GM19043 (cell line): ENCODE measurements at regions not wholly inside any gene's neighbourhood (a gene's known extent, or its start where the extent isn't known, plus 50 kb on each side); places are given as distances from the start of the nearest gene placed in this dataset.
"Not testable (repeated sequence)": the region's sequence is repeated elsewhere in the genome, so short reads cannot be mapped to it uniquely, and the experiment has no call there.

Experiments
- ATAC-seq: cut with Tn5 transposase; IDR thresholded peaks from one replicate; pipeline ENCODE4 v1.9.1; 2021; ENCODE audit warnings: low read depth; ENCODE audit not compliant: unreplicated experiment

GRCh38 chr17:30713805-30714204, 110.7 kb downstream of the CRLF3 start:
- ATAC-seq = not testable (repeated sequence)

DNA sequence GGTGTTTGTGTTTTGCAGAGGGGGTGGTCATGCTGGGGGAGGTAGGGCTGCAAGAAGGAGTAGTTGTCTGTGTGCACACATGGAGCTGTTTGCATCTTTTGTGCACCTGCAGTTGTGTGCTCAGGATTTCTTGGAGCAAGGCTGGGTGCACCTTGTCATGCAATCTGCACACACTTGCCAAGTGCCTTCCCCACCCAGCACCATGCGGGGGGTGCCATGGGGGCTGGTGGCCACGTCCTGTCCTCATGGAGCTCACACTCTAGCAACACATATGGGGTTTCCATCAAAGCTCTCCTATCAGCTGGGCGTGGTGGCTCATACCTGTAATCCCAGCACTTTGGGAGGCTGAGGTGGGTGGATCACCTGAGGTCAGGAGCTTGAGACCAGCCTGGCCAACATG, 111.6 kb downstream of the CRLF3 start:
- ATAC-seq = not testable (repeated sequence)

- not testable (repeated sequence) for ATAC-seq
Measured at GRCh38 chr17:30711626-30712507, 112.6 kb downstream of the CRLF3 start.

DNA sequence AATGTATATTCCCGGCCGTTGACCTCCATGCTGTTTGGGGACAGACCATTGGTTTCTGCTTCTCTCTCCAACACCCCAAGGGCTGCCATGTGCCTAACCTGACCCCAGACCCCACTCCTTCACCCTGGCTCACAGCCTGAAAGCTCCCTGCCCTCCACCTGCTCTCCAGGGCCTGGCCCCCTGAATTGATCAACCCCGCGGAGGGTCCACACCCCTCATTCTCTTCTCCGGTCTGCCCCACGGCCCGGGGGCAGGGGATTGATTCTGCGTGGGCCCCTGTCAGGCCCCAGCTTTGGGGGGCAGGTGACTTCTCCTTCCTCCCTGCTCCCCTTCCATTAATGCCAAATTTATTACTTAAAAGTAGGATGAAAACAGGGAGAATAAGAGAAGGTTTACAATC, 113.3 kb downstream of the CRLF3 start:
- ATAC-seq = not testable (repeated sequence)

DNA sequence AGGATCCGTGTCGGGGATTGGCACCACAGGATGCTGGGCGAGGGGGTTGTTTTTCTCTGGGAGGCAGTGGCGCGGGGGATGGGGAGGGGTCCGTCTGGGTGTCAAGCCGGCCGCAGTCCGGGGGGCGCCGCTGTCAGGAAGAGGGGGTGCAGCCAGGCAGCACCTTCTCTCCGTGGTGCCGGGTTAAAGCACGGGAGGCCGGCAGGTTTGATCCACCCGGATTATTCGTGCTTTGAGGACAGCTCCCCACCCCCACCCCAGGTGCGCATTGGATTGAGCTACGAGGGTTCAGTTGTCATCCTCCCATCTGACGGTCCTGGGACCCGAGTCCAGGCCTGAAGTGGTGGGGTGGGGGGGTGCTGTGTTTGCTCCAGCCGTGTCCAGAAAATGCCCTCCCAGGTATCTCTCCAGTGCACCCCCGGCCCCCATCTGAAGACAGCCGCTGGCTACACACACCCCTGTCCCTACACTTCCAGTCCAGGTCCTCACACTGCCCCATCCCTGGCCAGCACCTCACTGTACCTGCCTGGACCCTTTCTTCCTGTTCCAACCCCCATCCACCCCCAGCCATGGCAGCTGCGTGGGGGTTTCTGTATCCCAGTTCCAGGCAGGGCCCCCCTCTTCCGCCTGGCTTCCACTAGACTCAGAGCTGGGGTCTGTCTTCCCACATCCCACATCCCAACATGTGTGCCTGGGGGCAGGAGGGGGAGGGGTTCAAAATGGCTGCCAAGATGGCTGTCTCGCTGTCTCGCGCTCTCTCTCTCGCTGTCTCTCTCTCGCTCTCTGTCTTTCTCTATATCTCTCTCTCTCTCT, 114.0 kb downstream of the CRLF3 start:
- ATAC-seq = not testable (repeated sequence)

- not testable (repeated sequence) for ATAC-seq
Measured at GRCh38 chr17:30709561-30710275, 114.8 kb downstream of the CRLF3 start.

DNA sequence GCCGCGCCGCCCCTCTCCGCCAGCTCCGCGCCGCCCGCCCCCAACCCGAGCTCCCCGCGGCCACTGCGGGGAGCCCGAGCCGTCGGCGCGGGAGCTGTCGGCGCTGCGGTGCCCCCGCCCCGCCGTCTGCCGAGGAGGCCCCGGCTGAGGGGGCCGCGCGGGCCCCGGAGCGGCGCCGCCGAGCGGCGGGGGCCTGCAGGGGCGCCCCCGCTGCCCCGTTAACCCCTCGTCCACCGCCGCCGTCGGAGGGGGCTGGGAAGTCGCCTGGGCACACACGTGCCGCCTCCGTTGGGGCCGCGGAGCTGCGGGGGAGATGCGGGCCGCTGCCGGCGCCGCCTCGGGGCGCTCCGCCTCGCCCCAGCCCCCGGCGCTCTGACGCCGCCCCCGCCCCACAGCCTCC, 115.4 kb downstream of the CRLF3 start:
- ATAC-seq = not testable (repeated sequence)

GRCh38 chr17:30708241-30709078, 116.0 kb downstream of the CRLF3 start:
- not testable (repeated sequence) for ATAC-seq

- ATAC-seq = not testable (repeated sequence)
Measured at GRCh38 chr17:30707724-30708240, 116.7 kb downstream of the CRLF3 start.

DNA sequence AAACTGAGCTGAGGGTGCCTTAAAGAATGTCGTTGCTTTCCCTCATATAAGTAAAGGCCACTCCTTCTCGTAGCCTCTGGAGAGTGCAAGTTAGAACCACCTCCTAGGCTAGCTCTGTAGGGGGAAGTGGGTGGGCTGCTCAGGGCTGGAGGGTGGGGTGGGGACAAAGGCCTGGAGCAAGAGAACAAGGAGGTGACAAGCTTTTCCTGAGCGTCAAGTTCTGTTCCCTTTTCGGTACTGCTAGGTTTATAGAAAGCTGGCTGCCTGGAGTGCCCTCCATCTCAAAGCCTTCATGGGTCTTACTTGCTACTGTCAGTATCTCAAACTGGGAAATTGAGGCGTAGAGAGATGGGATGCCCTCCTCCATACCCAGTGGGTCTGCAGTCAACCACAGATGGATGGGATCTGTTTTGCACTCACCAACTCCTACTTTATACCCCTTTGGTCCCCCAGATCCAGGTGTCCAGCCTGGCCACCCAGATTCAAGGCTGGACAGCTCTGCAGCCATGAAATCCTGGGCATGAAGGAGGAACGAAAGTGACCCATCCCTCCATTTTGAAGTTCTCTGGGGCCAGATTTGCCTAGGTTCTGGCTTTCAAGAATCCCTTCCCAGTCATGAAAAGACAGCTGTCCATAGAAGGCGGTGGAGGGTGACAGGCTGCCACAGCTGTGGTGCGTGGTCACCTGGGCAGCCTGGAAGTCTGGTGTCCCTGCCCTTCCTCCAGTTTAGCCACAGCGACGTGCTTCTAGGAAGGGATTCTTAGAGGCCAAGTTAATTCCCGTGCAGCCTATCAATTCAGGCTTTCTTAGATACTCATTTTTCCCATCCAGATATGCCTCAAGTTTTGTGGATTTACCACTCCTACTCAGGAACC, 117.8 kb downstream of the CRLF3 start:
- ATAC-seq = not testable (repeated sequence)

GRCh38 chr17:30706004-30706403, 118.5 kb downstream of the CRLF3 start:
- not testable (repeated sequence) for ATAC-seq

DNA sequence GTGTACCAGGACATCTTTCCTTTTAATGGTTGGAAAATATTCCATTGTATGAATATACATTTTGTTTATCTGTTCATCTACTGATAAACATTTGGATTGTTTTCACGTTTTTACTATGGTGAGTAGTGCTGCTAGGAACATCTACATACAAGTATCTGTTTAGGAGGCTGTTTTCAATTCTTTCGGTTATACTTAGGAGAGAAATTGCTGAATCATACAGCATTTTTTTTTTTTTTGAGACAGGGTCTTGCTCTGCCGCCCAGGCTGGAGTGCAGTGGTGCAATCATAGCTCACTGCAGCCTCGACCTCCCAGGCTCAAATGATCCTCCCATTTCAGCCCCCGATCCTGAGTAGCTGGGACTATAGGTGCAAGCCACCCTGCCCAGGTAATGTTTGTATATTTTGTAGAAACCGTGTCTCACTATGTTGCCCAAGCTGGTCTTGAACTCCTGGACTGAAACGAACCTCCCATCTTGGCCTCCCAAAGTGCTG, 122.9 kb downstream of the CRLF3 start:
- no peak for ATAC-seq

DNA sequence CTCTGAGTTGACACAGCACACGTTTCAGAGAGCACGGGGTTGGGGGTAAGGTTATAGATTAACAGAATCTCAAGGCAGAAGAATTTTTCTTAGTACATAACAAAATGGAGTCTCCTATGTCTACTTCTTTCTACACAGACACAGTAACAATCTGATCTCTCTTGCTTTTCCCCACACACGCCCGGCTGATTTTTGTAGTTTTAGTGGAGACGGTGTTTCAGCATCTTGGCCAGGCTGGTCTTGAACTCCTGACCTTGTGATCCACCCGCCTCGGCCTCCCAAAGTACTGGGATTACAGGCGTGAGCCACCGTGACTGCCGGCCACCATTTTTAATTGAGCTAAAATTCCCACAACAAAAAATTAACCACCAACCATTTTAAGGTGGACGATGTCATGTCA, 123.7 kb downstream of the CRLF3 start:
- ATAC-seq = not testable (repeated sequence)

DNA sequence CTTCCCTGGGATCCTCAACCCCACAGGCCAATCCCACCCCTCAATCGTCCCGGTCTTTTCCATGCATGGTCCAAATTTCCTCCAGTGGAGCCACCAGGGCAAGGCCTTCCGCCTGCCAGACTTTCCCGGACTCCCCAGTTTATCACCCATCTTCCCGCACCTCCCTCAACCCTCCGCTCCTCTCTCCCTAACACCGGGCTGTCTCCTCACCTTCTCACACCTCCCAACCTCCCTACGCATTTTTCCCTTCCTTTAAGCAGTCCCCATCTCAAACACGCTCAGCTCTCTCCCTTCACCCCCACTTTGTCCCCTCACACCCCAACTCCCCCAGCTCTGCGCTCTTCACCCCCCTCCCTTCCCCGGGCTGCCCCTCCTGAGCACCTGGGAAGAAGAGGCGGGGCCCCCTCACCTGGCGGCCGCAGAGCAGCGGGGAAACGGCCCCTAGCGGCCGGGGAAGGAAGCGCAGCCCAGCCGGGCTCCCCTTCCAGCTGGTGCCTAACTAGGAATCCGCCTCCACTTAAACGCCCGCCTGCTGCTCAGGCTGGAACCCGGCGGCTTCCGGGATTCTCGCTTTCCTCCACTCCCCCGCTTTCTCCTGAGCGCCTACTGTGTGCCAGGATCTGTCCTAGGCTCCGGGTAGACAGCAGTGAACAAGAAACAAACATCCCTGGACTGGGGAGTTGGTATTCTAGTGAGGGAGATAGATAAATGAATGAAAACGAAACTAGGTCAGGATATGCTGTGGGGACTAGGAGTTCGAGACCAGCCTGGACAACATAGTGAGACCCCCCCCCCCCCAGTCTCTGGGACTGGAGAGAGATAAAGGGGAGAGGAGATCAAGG, 126.7 kb downstream of the CRLF3 start:
- ATAC-seq = not testable (repeated sequence)

DNA sequence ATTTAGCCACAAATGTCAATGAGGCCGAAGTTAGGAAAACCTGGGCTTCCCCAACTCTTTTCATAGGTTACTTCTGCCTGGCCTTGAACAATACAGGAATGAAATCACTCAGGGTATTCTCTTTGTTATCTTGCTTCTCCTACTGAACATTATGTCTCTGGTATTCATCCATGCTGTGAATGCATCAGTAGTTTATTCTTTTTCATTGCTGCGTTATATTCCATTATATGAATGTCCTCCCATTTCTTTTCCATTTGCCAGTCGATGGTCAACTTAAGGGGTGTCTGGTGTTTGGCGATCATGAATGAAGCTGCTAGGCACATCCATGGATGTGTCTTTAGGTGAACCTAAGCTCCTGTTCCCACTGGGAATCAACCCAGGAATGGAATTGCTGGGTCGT, 128.3 kb downstream of the CRLF3 start:
- no peak for ATAC-seq

GRCh38 chr17:30695265-30695811, 129.2 kb downstream of the CRLF3 start:
- not testable (repeated sequence) for ATAC-seq

GRCh38 chr17:30693772-30694171, 130.7 kb downstream of the CRLF3 start:
- not testable (repeated sequence) for ATAC-seq
